HEK293 (cell line): ENCODE measurements at regions not wholly inside any gene's neighbourhood (a gene's known extent, or its start where the extent isn't known, plus 50 kb on each side); places are given as distances from the start of the nearest gene placed in this dataset.

Experiments used
- CTCF ChIA-PET: fragments of 350-600 bp; formaldehyde crosslinking; extraction: SDS; loops from one replicate; lab custom pipeline; 2021; ENCODE audit warnings: antibody characterized with exemption; lab: Yijun Ruan, JAX
- POLR2A ChIA-PET: fragments of 300-600 bp; formaldehyde crosslinking; extraction: SDS; loops from one replicate; lab custom pipeline; 2020; ENCODE audit warnings: antibody characterized with exemption, inconsistent platforms; lab: Yijun Ruan, JAX
- H3K27ac ChIP-seq: fragments of 200-500 bp; sonication (Bioruptor generic); 2 replicates; pipeline ENCODE4 v1.5.1; 2014; ENCODE audit warnings: low read depth, low read length, control low read depth, inconsistent platforms; ENCODE audit errors: extremely low read depth
- H3K36me3 ChIP-seq, 2 experiments: fragments of 200-500 bp in 1 of 2; sonication (Bioruptor generic) in 1 of 2; 1 replicate in 1 of 2; 2 replicates in 1 of 2; pipeline ENCODE4 v1.5.1; 2014 to 2017; ENCODE audit warnings: inconsistent platforms in 2 of 2, low read length in 2 of 2; ENCODE audit not compliant: control insufficient read depth in 2 of 2, insufficient read depth in 1 of 2
- H3K4me1 ChIP-seq: fragments of 200-500 bp; sonication (Bioruptor generic); 2 replicates; pipeline ENCODE4 v1.5.1; 2014; ENCODE audit warnings: mild to moderate bottlenecking, low read length, inconsistent platforms; ENCODE audit not compliant: control insufficient read depth, insufficient read depth
- H3K4me3 ChIP-seq: 2 replicates; pipeline ENCODE4 v1.5.1; 2011; ENCODE audit warnings: low read depth, mild to moderate bottlenecking, control low read depth, low read length, moderate library complexity
- H3K9me3 ChIP-seq: fragments of 200-500 bp; sonication (Bioruptor generic); 2 replicates; pipeline ENCODE4 v1.5.1; 2014; ENCODE audit warnings: low read depth, low read length, inconsistent platforms; ENCODE audit not compliant: control insufficient read depth, insufficient read depth
- GLIS2 ChIP-seq: fragments of 450-650 bp; formaldehyde crosslinking; IDR thresholded peaks from 2 replicates; pipeline ENCODE4 v1.5.1; 2016; ENCODE audit warnings: missing biosample characterization, missing genetic modification characterization
- KLF17 ChIP-seq: fragments of 450-650 bp; formaldehyde crosslinking; IDR thresholded peaks from 2 replicates; pipeline ENCODE4 v1.5.1; 2016; ENCODE audit warnings: missing biosample characterization, missing genetic modification characterization
- MZF1 ChIP-seq: fragments of 450-650 bp; formaldehyde crosslinking; IDR thresholded peaks from 2 replicates; pipeline ENCODE4 v1.5.1; 2017; ENCODE audit warnings: missing biosample characterization, missing genetic modification characterization, borderline replicate concordance
- OVOL3 ChIP-seq: fragments of 450-650 bp; formaldehyde crosslinking; IDR thresholded peaks from 2 replicates; pipeline ENCODE4 v1.5.1; 2016; ENCODE audit warnings: missing biosample characterization, missing genetic modification characterization
- SCRT2 ChIP-seq: fragments of 450-650 bp; formaldehyde crosslinking; IDR thresholded peaks from 2 replicates; pipeline ENCODE4 v1.5.1; 2016; ENCODE audit warnings: missing biosample characterization, missing genetic modification characterization
- TCF7L2 ChIP-seq: IDR thresholded peaks from 2 replicates; pipeline ENCODE4 v1.6.1; 2011; ENCODE audit warnings: low read depth, mild to moderate bottlenecking, inconsistent platforms, low read length, moderate library complexity, borderline replicate concordance
- WT1 ChIP-seq: fragments of 450-650 bp; formaldehyde crosslinking; IDR thresholded peaks from 2 replicates; pipeline ENCODE4 v1.5.1; 2016; ENCODE audit warnings: missing biosample characterization, missing genetic modification characterization
- ZBTB17 ChIP-seq: fragments of 450-650 bp; formaldehyde crosslinking; IDR thresholded peaks from 2 replicates; pipeline ENCODE4 v1.5.1; 2016; ENCODE audit warnings: missing biosample characterization, missing genetic modification characterization
- ZBTB26 ChIP-seq: fragments of 450-650 bp; formaldehyde crosslinking; optimal IDR thresholded peaks from 2 replicates; pipeline ENCODE3; 2016; ENCODE audit warnings: missing biosample characterization, mild to moderate bottlenecking, missing genetic modification characterization
- ZBTB7A ChIP-seq: fragments of 450-650 bp; formaldehyde crosslinking; IDR thresholded peaks from 2 replicates; pipeline ENCODE4 v1.5.1; 2016; ENCODE audit warnings: low read depth, missing biosample characterization, missing genetic modification characterization
- ZFP69B ChIP-seq: fragments of 450-650 bp; formaldehyde crosslinking; IDR thresholded peaks from 2 replicates; pipeline ENCODE4 v1.5.1; 2016; ENCODE audit warnings: missing biosample characterization, missing genetic modification characterization
- ZNF133 ChIP-seq: fragments of 450-650 bp; formaldehyde crosslinking; IDR thresholded peaks from 2 replicates; pipeline ENCODE4 v1.5.1; 2016; ENCODE audit warnings: missing biosample characterization, missing genetic modification characterization
- ZNF433 ChIP-seq: fragments of 450-650 bp; formaldehyde crosslinking; IDR thresholded peaks from 2 replicates; pipeline ENCODE4 v1.5.1; 2016; ENCODE audit warnings: missing biosample characterization, missing genetic modification characterization, low read depth
- ZNF48 ChIP-seq: fragments of 450-650 bp; formaldehyde crosslinking; IDR thresholded peaks from 2 replicates; pipeline ENCODE4 v1.5.1; 2016; ENCODE audit warnings: missing biosample characterization, missing genetic modification characterization
- ZNF521 ChIP-seq: fragments of 450-650 bp; formaldehyde crosslinking; IDR thresholded peaks from 2 replicates; pipeline ENCODE4 v1.5.1; 2017; ENCODE audit warnings: missing biosample characterization, mild to moderate bottlenecking, missing genetic modification characterization
- ZNF600 ChIP-seq: fragments of 450-650 bp; formaldehyde crosslinking; IDR thresholded peaks from 2 replicates; pipeline ENCODE4 v1.5.1; 2016; ENCODE audit warnings: missing biosample characterization, missing genetic modification characterization
- ZNF645 ChIP-seq: fragments of 450-650 bp; formaldehyde crosslinking; IDR thresholded peaks from 2 replicates; pipeline ENCODE4; 2016; ENCODE audit warnings: missing biosample characterization, missing genetic modification characterization
- ZNF677 ChIP-seq: fragments of 450-650 bp; IDR thresholded peaks from 2 replicates; pipeline ENCODE4 v1.5.0; 2018; ENCODE audit warnings: missing biosample characterization, mild to moderate bottlenecking, missing genetic modification characterization, moderate library complexity
- ZNF701 ChIP-seq: fragments of 450-650 bp; formaldehyde crosslinking; IDR thresholded peaks from 2 replicates; pipeline ENCODE4 v1.5.1; 2016; ENCODE audit warnings: missing biosample characterization, missing genetic modification characterization
- ZNF707 ChIP-seq: fragments of 450-650 bp; formaldehyde crosslinking; IDR thresholded peaks from 2 replicates; pipeline ENCODE4 v1.5.1; 2016; ENCODE audit warnings: missing biosample characterization, missing genetic modification characterization
- ZNF785 ChIP-seq: fragments of 450-650 bp; formaldehyde crosslinking; IDR thresholded peaks from 2 replicates; pipeline ENCODE4 v1.5.1; 2016; ENCODE audit warnings: missing biosample characterization, missing genetic modification characterization
- ZNF791 ChIP-seq: fragments of 450-650 bp; formaldehyde crosslinking; IDR thresholded peaks from 2 replicates; pipeline ENCODE4 v1.5.1; 2016; ENCODE audit warnings: missing biosample characterization, missing genetic modification characterization
- TF ChIP-seq, protein P1 (sequence below): fragments of 450-650 bp; formaldehyde crosslinking; IDR thresholded peaks from 2 replicates; pipeline ENCODE4 v1.5.1; 2016; ENCODE audit warnings: missing biosample characterization, missing genetic modification characterization
- TF ChIP-seq, protein P2 (sequence below): fragments of 450-650 bp; formaldehyde crosslinking; IDR thresholded peaks from 2 replicates; pipeline ENCODE4 v1.5.1; 2017; ENCODE audit warnings: missing biosample characterization, missing genetic modification characterization

- Histone ChIP-seq H3K36me3 (no peaks in the 10 kb centered on the region), H3K27ac (no peak overlapping the region), H3K9me3 (no peaks in the 10 kb centered on the region), H3K4me3 (no peak overlapping the region), H3K4me1 (no peaks in the 10 kb centered on the region)
- ChIA-PET POLR2A (no interaction called here), CTCF (interaction anchor here (0.6 to 1.3 kb wide), 2 partner anchors 12 to 840 kb away, joined by 3 to 4 read pairs; no protein-coding TSS in a partner anchor)
- no peak for TF ChIP-seq ZNF701 (tag by site-specific recombination)
- TF ChIP-seq MZF1 (tag by site-specific recombination): no peak
- no peak for TF ChIP-seq ZNF521 (tag by site-specific recombination)
- peak; percentile 77 for TF ChIP-seq SCRT2 (tag by site-specific recombination)
- TF ChIP-seq WT1 (tag by site-specific recombination): no peak
- no peak for TF ChIP-seq ZNF133 (tag by site-specific recombination)
- TF ChIP-seq OVOL3 (tag by site-specific recombination): no peak
- TF ChIP-seq ZNF677 (tag by site-specific recombination): no peak
- TF ChIP-seq ZNF48: no peak
Observed at GRCh38 chr6:140855520-140855919, 1277.2 kb upstream of the GJE1 start.

- ChIA-PET CTCF (no interaction called here), POLR2A (no interaction called here)
- no peak overlapping the region for H3K27ac ChIP-seq
- no peaks in the 10 kb centered on the region for H3K36me3 ChIP-seq
- H3K4me1 ChIP-seq: no peaks in the 10 kb centered on the region
- TF ChIP-seq ZNF433 (tag by site-specific recombination) (no peak), ZBTB26 (no peak), ZNF707 (tag by site-specific recombination) (no peak), ZBTB7A (tag by site-specific recombination) (no peak), ZNF600 (tag by site-specific recombination) (no peak), ZNF133 (tag by site-specific recombination) (no peak), ZNF785 (tag by site-specific recombination) (no peak), ZBTB17 (no peak), ZNF791 (tag by site-specific recombination) (no peak), GLIS2 (tag by site-specific recombination) (no peak), TCF7L2 (no peak), ZNF645 (tag by site-specific recombination) (no peak), ZFP69B (tag by site-specific recombination) (no peak), KLF17 (no peak)
- TF ChIP-seq, protein P1, sequence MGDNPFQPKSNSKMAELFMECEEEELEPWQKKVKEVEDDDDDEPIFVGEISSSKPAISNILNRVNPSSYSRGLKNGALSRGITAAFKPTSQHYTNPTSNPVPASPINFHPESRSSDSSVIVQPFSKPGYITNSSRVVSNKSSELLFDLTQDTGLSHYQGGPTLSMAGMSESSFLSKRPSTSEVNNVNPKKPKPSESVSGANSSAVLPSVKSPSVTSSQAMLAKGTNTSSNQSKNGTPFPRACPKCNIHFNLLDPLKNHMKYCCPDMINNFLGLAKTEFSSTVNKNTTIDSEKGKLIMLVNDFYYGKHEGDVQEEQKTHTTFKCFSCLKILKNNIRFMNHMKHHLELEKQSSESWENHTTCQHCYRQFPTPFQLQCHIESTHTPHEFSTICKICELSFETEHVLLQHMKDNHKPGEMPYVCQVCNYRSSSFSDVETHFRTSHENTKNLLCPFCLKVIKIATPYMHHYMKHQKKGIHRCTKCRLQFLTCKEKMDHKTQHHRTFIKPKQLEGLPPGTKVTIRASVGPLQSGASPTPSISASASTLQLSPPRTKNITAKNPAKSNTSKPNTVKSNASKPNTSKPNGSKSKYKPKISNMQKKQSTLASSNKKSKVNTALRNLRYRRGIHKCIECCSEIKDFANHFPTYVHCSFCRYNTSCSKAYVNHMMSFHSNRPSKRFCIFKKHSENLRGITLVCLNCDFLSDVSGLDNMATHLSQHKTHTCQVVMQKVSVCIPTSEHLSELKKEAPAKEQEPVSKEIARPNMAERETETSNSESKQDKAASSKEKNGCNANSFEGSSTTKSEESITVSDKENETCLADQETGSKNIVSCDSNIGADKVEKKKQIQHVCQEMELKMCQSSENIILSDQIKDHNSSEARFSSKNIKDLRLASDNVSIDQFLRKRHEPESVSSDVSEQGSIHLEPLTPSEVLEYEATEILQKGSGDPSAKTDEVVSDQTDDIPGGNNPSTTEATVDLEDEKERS: no peak
- TF ChIP-seq, protein P2, sequence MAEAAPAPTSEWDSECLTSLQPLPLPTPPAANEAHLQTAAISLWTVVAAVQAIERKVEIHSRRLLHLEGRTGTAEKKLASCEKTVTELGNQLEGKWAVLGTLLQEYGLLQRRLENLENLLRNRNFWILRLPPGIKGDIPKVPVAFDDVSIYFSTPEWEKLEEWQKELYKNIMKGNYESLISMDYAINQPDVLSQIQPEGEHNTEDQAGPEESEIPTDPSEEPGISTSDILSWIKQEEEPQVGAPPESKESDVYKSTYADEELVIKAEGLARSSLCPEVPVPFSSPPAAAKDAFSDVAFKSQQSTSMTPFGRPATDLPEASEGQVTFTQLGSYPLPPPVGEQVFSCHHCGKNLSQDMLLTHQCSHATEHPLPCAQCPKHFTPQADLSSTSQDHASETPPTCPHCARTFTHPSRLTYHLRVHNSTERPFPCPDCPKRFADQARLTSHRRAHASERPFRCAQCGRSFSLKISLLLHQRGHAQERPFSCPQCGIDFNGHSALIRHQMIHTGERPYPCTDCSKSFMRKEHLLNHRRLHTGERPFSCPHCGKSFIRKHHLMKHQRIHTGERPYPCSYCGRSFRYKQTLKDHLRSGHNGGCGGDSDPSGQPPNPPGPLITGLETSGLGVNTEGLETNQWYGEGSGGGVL (tag by site-specific recombination): no peak
- TF ChIP-seq, all 188 proteins: peak for 0
- Histone ChIP-seq H3K4me3 (no peak overlapping the region), H3K9me3 (no peaks in the 10 kb centered on the region)
Observed at GRCh38 chr6:140854318-140854717, 1278.4 kb upstream of the GJE1 start.
